Stimulated activated CD4-positive, alpha-beta T cell treated with anti-CD3 and anti-CD28 coated beads, Interleukin-4, amount 100 ng/mL, for 1 hour (primary cell): ENCODE measurements at regions not wholly inside any gene's neighbourhood (a gene's known extent, or its start where the extent isn't known, plus 50 kb on each side); places are given as distances from the start of the nearest gene placed in this dataset.

Source experiments
- DNase-seq: peaks from one replicate; pipeline ENCODE4 v3.0.0-alpha.2; 2020

- no peak for DNase-seq
Measured at GRCh38 chr17:73958453-73958852, 245.0 kb upstream of the RPL38 start.

GRCh38 chr17:73960469-73960868 is 243.0 kb upstream of the RPL38 start:
- DNase-seq = no peak

GRCh38 chr17:73962308-73962707 is 241.2 kb upstream of the RPL38 start:
- DNase-seq = no peak

- DNase-seq = no peak
Measured at GRCh38 chr17:73968680-73969079, 234.8 kb upstream of the RPL38 start.

DNA sequence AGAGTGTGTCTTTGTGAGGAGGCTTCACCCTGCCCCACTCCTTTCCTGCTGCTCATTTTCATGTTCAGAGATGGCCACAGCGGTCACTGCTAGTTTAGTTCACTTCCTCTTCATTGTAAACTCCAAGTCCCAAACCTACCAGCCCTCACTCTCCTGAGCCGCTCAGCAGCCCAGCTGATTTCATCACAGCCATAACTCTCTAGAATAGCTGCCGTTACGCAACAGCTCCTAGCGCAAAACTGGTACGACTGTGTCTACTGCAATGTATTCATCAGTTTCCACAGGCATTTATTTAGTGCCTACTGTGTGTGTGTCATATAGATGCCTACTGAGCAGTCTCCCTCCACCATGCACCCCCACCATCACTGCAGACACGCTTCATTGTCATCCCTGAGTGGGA is 233.5 kb upstream of the RPL38 start:
- DNase-seq = no peak

DNA sequence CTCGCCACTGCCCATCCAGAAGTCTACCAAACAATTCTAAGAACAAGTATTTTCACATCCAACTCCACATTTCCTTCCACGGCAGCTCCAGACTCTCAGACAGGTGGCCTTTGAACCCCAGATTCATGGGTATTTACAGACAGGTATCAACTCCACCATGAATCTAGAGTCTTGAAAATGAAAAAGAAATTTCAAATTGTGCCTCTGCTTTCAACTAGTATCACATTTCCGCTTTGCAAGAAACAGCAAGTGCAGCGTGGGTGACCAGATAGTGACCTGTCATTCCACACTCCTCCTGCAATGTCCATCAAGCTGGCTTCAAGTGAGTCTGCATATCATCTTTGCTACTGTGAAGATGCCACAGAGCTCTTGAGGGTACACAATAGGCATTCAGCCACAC is 232.4 kb upstream of the RPL38 start:
- no peak for DNase-seq

DNA sequence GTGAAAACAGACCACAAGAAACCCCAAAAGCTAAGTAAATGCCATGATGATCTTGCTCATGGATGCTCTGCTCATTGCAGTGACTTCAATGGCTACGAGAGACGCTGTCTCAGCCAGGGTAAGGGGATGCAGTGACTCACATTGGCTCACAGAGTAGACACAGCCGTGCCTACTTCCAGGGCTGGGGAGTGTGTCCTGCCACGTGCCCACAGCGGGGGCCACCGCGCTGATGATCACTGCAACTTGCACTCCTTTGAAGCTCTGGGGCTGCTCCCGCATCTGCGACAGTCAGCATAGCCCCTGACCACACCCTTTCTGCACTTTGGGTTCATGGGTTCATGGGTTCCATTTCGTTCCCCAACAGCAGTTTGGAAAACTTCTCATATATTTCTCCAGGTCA is 231.4 kb upstream of the RPL38 start:
- DNase-seq = no peak

- no peak for DNase-seq
Measured at GRCh38 chr17:73972901-73973300, 230.6 kb upstream of the RPL38 start.

- no peak for DNase-seq
Measured at GRCh38 chr17:73973586-73974409, 229.7 kb upstream of the RPL38 start.

DNA sequence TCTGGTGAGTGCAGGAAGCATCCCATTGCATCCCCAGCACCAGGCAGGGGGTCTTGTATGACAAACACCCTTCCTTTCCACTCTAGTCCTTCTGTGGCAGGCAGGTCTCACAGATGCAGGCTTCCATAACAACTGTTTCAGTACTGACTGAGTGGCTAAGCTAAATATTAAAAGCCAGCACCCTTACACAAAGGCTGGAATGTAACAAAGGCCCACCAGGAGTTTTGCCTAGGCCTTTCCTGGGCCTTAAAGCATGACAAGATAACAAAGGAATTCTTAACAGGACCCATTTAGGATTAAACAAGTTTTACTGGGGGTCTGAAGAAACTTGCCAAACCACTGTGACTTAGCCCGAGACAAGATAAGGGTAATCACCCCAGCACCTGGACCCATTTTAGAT is 228.9 kb upstream of the RPL38 start:
- no peak for DNase-seq

DNA sequence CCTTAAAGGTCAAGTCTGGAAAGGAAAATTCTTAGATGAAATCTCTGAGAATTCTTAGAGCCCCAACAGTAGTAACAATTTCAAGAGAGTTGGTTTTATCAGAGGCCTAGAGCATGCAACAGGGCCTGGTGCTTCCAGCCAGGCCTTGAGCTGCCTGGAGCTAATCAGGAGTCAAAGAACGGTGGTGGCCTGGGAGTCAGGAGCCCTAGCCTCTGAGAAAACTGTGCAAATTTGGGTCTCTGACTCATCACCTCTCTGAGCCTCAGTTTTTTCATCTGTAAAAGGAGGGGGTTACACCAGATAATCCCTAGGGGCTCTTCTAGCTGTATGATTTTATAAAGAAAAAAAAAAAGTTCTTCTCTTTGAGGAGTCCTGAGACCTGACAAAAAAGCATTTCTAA is 227.3 kb upstream of the RPL38 start:
- no peak for DNase-seq

GRCh38 chr17:73976676-73977521 is 226.6 kb upstream of the RPL38 start:
- no peak for DNase-seq

DNA sequence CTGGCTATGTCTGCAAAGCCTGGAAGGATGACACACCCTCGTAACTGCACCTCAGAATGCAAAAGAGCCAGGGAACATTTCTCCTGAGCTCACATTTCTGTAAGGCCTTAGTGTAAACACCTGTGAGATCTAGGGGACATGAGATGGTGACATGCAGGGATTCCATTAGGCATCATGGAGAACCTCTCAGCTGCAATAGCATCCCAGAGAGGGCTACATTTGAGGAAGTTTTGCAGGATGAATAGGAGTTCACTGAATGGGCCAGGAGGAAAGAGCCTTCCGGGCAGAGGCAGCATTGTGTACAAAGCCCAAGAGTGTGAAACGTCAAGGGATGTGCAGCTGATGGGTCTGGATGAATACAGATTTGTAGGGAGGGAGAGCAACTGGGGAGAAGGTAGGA is 223.0 kb upstream of the RPL38 start:
- no peak for DNase-seq

DNA sequence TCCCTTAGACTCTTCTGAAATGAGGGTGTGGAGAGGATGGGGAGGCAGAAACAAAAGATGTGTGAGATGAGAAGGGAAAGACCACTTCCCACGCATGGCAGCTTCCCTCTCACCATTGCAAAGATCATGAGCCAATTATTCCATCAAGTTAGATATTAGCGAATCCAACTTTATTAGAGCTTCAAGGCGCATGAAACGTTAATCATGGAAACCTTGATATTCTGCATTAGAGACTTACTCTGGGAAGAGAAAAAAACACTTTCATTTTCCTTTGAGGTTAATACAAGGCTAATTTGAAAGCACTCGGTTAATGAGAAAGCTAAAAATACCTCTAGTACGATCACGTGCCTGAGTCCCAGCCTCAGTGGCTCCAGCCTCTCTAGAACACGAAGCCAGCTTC is 220.6 kb upstream of the RPL38 start:
- DNase-seq = no peak

- DNase-seq = no peak
Measured at GRCh38 chr17:73983621-73984400, 219.7 kb upstream of the RPL38 start.

GRCh38 chr17:73984941-73985340 is 218.5 kb upstream of the RPL38 start:
- no peak for DNase-seq

DNA sequence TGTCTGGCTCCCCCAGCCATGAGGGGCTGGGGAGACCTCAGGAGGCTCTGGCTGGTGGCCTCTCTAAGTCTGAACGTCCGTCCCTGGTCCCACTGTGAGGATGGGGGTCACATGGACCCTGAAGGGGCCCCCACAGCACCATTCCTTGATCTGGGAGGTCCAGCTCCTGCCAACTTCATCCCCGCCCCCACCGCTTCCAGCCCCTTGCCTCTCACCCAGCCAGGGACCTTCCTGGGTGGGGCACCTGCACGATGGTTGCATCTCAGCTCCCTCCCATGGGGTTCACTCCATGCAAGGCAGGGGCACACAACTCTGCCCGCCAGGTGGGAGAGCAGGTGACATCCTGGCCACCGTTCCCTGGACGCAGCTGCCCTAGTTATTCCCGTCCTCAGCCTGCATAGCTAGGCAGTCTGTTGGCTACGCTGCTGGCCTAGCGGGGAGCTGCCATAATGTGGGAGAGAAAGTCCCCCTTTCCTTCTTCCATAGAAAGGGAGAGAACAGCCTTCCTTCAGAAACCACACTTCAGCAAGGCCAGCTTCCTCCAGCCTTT is 217.9 kb upstream of the RPL38 start:
- DNase-seq = no peak

DNA sequence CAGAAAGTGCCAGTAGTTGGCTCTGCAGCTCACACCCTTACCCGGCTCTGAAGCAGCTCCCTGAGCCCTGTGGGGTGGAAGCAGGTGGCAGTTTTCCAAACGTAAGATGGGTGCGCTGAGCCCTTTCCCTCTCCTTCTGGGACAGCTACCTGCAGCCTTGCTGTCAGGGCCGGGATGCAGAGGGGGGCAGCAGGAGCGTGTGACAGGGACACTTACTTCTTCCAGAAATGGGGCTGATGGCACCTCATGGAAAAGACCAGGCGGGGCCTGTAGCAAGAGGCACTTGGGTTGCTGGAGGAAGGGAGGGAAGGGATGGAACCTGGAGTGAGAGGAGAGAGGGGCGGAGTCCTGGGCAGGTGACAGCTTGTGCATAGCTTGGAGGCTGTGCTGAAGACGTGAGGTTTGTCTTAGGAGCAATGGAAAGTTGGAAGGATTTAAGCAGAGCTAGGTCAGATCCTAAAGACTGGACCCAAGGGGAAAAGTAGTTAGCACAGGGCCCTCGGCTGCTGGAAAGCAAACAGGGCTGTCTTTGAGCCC is 216.8 kb upstream of the RPL38 start:
- DNase-seq = no peak

GRCh38 chr17:73987395-73987794 is 216.1 kb upstream of the RPL38 start:
- DNase-seq = no peak

GRCh38 chr17:73987845-73988509 is 215.5 kb upstream of the RPL38 start:
- no peak for DNase-seq

DNA sequence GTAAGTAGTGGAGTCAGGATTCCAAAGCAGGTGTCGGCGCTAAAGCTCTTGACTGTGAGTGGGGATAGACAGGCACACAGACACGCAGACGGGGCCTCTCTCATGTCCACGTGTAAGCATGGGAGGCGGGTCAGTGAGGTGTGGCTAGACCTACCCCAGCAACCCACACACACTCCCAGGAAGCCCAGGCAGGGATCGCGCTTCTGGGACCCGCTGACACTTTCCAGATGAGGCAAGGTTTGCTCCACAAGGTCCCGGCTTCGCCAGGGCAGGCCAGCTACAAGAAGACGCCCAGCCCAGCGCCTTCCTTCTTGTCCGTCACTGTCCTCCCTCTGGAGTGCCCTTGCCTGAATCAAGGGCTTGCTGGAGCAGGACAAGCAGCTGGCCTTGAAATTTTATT is 213.8 kb upstream of the RPL38 start:
- DNase-seq = no peak

DNA sequence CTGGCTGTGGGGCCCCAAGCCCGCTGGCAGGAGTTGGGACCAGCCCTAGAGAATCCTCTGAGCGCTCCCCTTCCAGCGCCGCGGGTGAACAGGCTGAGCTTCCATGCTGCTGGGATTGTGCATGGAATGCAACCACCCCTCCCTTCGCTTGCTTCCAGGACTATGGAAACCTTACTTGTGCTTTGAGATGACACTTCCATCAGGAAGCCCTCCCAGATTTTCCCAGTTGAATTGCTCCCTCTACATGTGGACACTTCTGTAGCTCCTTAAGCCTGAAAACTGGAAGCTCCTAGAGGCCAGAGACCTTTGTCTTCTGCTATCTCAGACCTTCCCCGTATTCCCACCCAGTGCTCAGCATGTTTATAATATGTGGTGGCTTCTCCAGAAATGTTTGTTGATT is 213.2 kb upstream of the RPL38 start:
- DNase-seq = no peak
